NCI-H128 (cell line): ENCODE measurements at regions not wholly inside any gene's neighbourhood (a gene's known extent, or its start where the extent isn't known, plus 50 kb on each side); places are given as distances from the start of the nearest gene placed in this dataset.
"Not testable (repeated sequence)": the region's sequence is repeated elsewhere in the genome, so short reads cannot be mapped to it uniquely, and the experiment has no call there.

Experiments
- DNase-seq: peaks from one replicate; lab custom pipeline; 2025; ENCODE audit not compliant: unreplicated experiment; lab: John Stamatoyannopoulos, UW

- no peak for DNase-seq
Measured at GRCh38 chr1:219732814-219733491, 120.0 kb upstream of the ZC3H11B start.

- DNase-seq, result no peak
Measured at GRCh38 chr1:219731771-219732170, 118.9 kb upstream of the ZC3H11B start.

- no peak for DNase-seq
Measured at GRCh38 chr1:219726480-219727272, 113.8 kb upstream of the ZC3H11B start.

GRCh38 chr1:219724440-219724839, 111.5 kb upstream of the ZC3H11B start:
- DNase-seq, result no peak

- no peak for DNase-seq
Measured at GRCh38 chr1:219717536-219717935, 104.6 kb upstream of the ZC3H11B start.

- DNase-seq, result no peak
Measured at GRCh38 chr1:219716611-219717114, 103.8 kb upstream of the ZC3H11B start.

- DNase-seq, result no peak
Measured at GRCh38 chr1:219713981-219714381, 101.1 kb upstream of the ZC3H11B start.

GRCh38 chr1:219712506-219712905, 99.6 kb upstream of the ZC3H11B start:
- no peak for DNase-seq

- DNase-seq, result no peak
Measured at GRCh38 chr1:219710529-219711194, 97.8 kb upstream of the ZC3H11B start.

GRCh38 chr1:219708919-219709543, 96.1 kb upstream of the ZC3H11B start:
- DNase-seq, result no peak

GRCh38 chr1:219707885-219708284, 95.0 kb upstream of the ZC3H11B start:
- DNase-seq, result not testable (repeated sequence)

GRCh38 chr1:219704331-219704730, 91.4 kb upstream of the ZC3H11B start:
- DNase-seq, result not testable (repeated sequence)

GRCh38 chr1:219703368-219703639, 90.4 kb upstream of the ZC3H11B start:
- DNase-seq, result no peak

- DNase-seq, result no peak
Measured at GRCh38 chr1:219701476-219701875, 88.6 kb upstream of the ZC3H11B start.

GRCh38 chr1:219699870-219700269, 87.0 kb upstream of the ZC3H11B start:
- DNase-seq, result no peak

GRCh38 chr1:219697682-219698081, 84.8 kb upstream of the ZC3H11B start:
- DNase-seq, result no peak

GRCh38 chr1:219692981-219693380, 80.1 kb upstream of the ZC3H11B start:
- DNase-seq, result no peak

- no peak for DNase-seq
Measured at GRCh38 chr1:219689774-219690173, 76.9 kb upstream of the ZC3H11B start.

GRCh38 chr1:219687779-219688178, 74.9 kb upstream of the ZC3H11B start:
- DNase-seq, result no peak

GRCh38 chr1:219686171-219686570, 73.3 kb upstream of the ZC3H11B start:
- no peak for DNase-seq

GRCh38 chr1:219682788-219683187, 69.9 kb upstream of the ZC3H11B start:
- no peak for DNase-seq

- DNase-seq, result no peak
Measured at GRCh38 chr1:219681876-219682275, 69.0 kb upstream of the ZC3H11B start.
